NCI-H524 treated with DMSO at 0.1 percent for 48 hours (cell line): ENCODE measurements at regions not wholly inside any gene's neighbourhood (a gene's known extent, or its start where the extent isn't known, plus 50 kb on each side); places are given as distances from the start of the nearest gene placed in this dataset.

Experiments used
- DNase-seq: peaks from one replicate; lab custom pipeline; 2025; lab: John Stamatoyannopoulos, UW

GRCh38 chr1:55682198-55682597 lies 467.0 kb upstream of the USP24 start:
- no peak for DNase-seq

- no peak for DNase-seq
Observed at GRCh38 chr1:55679971-55680370, 464.8 kb upstream of the USP24 start.

GRCh38 chr1:55673416-55673815 lies 458.3 kb upstream of the USP24 start:
- DNase-seq: no peak

GRCh38 chr1:55670331-55671082 lies 455.3 kb upstream of the USP24 start:
- DNase-seq: no peak

- no peak for DNase-seq
Observed at GRCh38 chr1:55669293-55669692, 454.1 kb upstream of the USP24 start.

- no peak for DNase-seq
Observed at GRCh38 chr1:55662875-55663274, 447.7 kb upstream of the USP24 start.

GRCh38 chr1:55658917-55659316 lies 443.8 kb upstream of the USP24 start:
- no peak for DNase-seq

GRCh38 chr1:55654750-55655149 lies 439.6 kb upstream of the USP24 start:
- no peak for DNase-seq

GRCh38 chr1:55654171-55654570 lies 439.0 kb upstream of the USP24 start:
- DNase-seq: no peak

- no peak for DNase-seq
Observed at GRCh38 chr1:55650444-55650843, 435.3 kb upstream of the USP24 start.

GRCh38 chr1:55646181-55646580 lies 431.0 kb upstream of the USP24 start:
- DNase-seq: no peak

GRCh38 chr1:55645270-55645669 lies 430.1 kb upstream of the USP24 start:
- no peak for DNase-seq

GRCh38 chr1:55641947-55642346 lies 426.8 kb upstream of the USP24 start:
- DNase-seq: no peak

- no peak for DNase-seq
Observed at GRCh38 chr1:55640708-55641473, 425.7 kb upstream of the USP24 start.

- DNase-seq: no peak
Observed at GRCh38 chr1:55639526-55639925, 424.4 kb upstream of the USP24 start.

- no peak for DNase-seq
Observed at GRCh38 chr1:55639051-55639450, 423.9 kb upstream of the USP24 start.

GRCh38 chr1:55636696-55637095 lies 421.5 kb upstream of the USP24 start:
- no peak for DNase-seq

GRCh38 chr1:55635856-55636255 lies 420.7 kb upstream of the USP24 start:
- no peak for DNase-seq

GRCh38 chr1:55634516-55634915 lies 419.4 kb upstream of the USP24 start:
- no peak for DNase-seq

GRCh38 chr1:55632906-55633305 lies 417.7 kb upstream of the USP24 start:
- no peak for DNase-seq

GRCh38 chr1:55632058-55632457 lies 416.9 kb upstream of the USP24 start:
- no peak for DNase-seq

GRCh38 chr1:55631509-55631908 lies 416.3 kb upstream of the USP24 start:
- DNase-seq: no peak

GRCh38 chr1:55626326-55626725 lies 411.2 kb upstream of the USP24 start:
- DNase-seq: no peak

- DNase-seq: no peak
Observed at GRCh38 chr1:55624766-55625165, 409.6 kb upstream of the USP24 start.
